ENCODE measurements at regions not wholly inside any gene's neighbourhood (a gene's known extent, or its start where the extent isn't known, plus 50 kb on each side); places are given as distances from the start of the nearest gene placed in this dataset.

GRCh38 chr7:7017707-7018280, 164.6 kb upstream of the C1GALT1 start:
- TF ChIP-seq, protein P1, sequence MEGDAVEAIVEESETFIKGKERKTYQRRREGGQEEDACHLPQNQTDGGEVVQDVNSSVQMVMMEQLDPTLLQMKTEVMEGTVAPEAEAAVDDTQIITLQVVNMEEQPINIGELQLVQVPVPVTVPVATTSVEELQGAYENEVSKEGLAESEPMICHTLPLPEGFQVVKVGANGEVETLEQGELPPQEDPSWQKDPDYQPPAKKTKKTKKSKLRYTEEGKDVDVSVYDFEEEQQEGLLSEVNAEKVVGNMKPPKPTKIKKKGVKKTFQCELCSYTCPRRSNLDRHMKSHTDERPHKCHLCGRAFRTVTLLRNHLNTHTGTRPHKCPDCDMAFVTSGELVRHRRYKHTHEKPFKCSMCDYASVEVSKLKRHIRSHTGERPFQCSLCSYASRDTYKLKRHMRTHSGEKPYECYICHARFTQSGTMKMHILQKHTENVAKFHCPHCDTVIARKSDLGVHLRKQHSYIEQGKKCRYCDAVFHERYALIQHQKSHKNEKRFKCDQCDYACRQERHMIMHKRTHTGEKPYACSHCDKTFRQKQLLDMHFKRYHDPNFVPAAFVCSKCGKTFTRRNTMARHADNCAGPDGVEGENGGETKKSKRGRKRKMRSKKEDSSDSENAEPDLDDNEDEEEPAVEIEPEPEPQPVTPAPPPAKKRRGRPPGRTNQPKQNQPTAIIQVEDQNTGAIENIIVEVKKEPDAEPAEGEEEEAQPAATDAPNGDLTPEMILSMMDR (IDR thresholded peaks at IDR 0.05) = no peak
- no peak for TF ChIP-seq POLR2A (IDR thresholded peaks at IDR 0.05; ENCODE audit: low read depth)
- TF ChIP-seq POLR2AphosphoS5 (IDR thresholded peaks at IDR 0.05) = no peak
- no peak for TF ChIP-seq EP300 (IDR thresholded peaks at IDR 0.05)

Data from esophagus muscularis mucosa (tissue), 4 donors.